DMS153 treated with DMSO at 0.1 percent for 48 hours (cell line): ENCODE measurements at regions not wholly inside any gene's neighbourhood (a gene's known extent, or its start where the extent isn't known, plus 50 kb on each side); places are given as distances from the start of the nearest gene placed in this dataset.
"Not testable (repeated sequence)": the region's sequence is repeated elsewhere in the genome, so short reads cannot be mapped to it uniquely, and the experiment has no call there.

Experiments
- DNase-seq: peaks from one replicate; lab custom pipeline; 2025; ENCODE audit not compliant: unreplicated experiment; lab: John Stamatoyannopoulos, UW

DNA sequence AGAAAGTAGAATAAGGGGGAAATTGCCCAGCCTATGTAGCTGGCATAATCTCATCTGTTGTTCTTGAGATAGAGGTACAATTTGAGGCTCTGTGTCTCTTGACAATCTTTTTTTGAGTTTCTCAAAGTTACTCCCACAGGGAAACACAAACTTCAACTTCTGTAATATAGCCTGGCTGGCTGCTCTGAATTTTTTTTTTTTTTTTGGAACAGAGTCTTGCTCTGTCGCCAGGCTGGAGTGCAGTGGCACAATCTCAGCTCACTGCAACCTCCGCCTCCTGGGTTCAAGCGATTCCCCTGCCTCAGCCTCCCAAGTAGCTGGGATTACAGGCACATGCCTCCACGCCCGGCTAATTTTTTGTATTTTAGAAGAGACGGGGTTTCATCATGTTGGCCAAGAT is 1486.8 kb upstream of the WWC1 start:
- not testable (repeated sequence) for DNase-seq

DNA sequence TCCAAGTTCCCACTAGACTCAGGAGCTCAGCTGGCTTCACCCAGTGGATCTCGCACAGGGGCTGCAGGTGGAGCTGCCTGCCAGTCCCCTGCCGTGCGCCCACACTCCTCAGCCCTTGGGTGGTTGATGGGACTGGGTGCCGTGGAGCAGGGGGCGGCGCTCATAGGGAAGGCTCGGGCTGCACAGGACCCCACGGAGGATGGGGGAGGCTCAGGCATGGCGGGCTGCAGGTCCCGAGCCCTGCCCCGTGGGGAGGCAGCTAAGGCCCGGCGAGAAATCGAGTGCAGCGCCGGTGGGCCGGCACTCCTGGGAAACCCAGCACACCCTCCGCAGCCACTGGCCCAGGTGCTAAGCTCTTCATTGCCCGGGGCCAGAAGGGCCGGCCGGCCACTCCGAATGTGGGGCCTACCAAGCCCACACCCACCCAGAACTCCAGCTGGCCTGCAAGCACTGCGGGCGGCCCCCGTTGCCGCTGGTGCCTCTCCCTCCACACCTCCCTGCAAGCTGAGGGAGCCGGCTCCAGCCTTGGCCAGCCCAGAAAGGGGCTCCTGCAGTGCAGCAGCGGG is 1481.3 kb upstream of the WWC1 start:
- DNase-seq = not testable (repeated sequence)

DNA sequence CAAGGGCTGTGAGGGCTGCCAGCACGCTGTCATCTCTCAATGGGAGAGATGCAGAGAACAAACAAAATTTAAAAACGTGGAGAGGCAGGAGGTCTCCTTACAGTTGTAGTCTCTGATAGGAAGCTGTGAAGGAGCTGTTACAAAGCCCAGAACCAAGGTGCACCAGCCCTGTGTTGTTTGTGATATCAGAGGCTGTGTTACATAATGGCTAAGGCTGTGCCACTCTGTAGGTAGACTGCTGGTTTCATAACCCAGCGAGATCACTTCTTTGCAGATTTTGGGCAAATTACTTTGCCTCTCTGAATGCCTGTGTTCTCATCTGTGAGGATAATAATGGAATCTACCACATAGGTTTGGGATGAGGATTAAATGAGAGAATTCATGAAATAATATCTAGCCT is 1480.7 kb upstream of the WWC1 start:
- DNase-seq = no peak

DNA sequence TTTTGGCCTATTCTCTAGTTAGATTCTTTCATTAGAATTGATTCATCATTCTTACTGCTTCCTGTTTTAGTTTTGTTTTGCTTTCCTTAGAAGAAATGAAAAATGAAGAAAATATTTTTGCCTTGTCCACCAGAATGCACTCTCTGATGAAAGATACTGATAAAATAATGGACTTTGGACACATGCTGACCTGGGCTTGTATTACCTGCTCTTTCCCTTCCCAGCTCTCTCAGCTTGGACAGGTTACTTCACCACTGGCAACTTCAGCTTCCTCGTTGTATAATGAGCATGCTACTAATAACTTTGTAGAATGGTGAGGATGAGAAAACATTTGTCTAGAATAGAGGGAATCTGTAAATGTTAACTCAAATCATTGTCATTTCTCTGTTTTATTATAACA is 1468.1 kb upstream of the WWC1 start:
- DNase-seq = no peak

DNA sequence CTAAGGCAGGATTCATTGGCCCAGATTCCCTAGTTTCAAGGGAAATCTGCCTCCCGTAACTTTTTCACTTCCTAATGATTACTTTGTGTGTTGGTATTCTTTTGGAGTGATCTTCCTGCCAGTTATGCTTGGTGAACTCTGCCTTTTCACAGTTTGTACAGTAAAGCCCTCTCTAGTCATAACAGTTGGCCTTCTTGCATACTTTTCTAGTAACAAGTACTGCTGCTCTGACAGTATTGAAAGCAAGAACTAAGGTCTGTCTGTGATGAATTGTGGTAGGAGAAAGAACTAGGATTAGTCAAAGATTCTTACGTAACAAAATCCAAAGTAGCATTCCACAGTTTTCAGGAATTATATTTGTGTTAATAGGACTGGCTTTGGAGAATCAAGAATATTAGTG is 1457.2 kb upstream of the WWC1 start:
- DNase-seq = no peak

DNA sequence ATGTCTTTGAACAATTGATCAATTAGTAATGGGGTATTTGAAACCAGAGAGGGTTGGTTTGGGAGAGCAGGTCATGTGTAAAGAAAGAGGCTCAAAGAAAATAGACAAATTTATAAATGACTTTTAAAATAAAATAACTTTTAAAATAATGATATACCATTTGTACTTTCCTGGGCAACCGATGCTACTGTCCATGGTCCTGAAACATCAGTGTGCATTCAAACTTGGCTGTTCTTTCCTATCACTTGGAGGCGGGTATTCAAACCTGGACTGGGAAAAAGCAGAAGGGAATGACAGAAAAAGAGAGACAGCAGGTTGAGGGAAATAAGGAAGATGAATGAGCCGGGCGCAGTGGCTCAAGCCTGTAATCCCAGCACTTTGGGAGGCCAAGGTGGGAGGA is 1446.4 kb upstream of the WWC1 start:
- DNase-seq = no peak

DNA sequence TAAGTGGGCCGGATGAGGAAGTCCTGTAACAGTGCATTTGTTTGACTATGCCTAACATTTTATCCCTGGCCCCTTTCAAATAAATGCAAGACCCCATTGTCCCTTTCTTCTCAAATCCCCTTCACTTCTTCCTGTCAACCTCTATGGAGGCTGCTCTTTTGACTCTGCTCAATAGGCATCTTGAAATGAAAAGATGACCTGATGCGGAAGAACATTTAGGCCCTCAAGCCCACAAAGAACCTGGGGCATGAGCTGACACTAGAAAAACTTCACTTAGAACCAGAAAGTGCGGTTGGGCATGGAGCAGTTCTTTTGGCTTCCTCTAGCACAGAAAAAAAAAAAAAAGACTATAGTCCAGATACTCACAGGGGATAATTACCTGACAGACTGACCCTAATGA is 1434.7 kb upstream of the WWC1 start:
- no peak for DNase-seq

DNA sequence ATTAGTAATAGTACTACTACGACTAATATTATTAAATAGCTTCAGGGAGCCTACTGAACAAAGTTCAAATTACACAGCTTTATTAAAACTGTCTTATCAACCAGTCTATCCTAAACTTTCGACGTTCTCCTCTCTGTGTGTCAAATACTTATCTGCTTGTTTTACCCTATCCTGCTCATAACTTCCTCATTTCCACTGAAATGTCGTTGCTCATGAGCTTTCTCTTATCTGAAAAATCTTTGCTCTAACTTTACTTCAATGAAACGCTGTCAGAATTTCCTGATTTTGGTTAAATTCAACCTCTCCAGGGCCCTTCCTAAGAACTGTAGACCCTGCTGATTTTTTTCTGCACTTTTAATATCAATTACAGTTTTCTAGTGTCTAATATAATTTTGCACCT is 1431.0 kb upstream of the WWC1 start:
- DNase-seq = no peak

DNA sequence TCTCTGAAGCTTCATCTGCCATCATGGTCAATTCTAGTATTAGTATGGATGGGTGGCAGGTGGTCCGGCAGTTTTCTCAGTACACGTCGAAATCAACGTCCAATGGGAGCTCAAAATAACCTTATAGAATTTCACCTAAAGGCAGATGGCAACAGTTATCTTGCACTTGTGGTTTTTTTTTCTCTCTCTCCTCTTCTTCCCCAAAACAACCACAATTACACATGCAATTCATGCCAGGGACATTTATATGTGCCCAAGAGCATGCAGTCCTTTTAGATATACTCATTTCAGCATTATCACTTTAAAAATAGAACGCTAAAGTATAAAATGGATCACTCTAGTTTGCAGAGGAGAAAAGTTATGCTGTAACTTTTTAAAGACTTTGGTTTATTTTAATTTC is 1428.9 kb upstream of the WWC1 start:
- no peak for DNase-seq

DNA sequence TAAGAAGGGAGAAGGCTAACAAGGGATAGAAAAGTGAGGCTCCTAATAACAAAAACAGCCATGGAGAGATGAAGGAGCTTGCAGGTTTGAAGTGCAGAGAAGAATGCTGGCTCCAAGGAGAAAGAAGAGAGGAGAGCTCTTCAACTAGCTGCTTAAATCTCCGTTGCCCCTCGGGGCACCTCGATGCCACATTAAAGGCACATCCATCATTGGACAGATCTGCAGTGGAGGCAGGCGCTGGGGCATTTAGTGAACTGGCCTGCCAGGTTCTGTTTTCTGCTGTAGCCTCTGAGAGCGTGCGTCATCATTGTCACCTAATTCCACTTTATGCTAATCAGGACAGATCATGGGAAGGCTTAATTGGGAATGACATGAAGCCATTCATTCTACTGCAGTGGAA is 1426.2 kb upstream of the WWC1 start:
- no peak for DNase-seq

DNA sequence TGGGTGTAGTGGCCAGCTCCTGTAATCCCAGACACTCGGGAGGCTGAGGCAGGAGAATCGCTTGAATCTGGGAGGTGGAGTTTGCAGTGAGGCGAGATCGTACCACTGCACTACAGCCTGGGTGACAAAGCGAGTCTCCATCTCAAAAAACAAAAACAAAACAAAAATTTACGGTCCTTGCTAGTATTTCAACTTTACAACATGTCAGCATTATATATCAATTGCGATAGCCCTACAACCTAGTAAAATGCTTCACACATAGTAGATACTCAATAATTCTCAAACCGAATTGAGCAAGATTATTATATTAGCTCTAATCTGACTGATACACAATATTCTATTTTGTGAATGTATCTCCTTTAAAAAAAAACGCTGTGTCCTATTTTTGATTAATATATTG is 1411.0 kb upstream of the WWC1 start:
- DNase-seq = no peak

DNA sequence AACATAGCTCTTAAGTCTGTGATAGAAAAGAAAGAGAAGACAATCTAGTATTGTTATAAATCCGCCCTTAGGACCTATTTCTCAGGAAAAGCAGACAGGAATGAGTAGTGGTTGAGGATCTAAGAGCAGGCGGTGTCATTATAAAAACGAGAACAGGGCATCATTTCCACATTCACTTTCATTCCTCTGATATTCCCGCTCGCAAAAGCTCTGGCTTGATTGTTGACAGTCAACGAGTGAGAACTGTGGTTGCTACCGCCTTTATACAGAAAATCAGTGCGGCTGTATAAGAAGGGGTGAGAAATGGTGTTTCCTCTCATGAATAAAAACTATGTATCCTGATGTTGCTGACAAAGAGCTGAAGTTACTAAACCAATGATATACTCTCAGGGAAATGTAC is 1409.6 kb upstream of the WWC1 start:
- DNase-seq = no peak

DNA sequence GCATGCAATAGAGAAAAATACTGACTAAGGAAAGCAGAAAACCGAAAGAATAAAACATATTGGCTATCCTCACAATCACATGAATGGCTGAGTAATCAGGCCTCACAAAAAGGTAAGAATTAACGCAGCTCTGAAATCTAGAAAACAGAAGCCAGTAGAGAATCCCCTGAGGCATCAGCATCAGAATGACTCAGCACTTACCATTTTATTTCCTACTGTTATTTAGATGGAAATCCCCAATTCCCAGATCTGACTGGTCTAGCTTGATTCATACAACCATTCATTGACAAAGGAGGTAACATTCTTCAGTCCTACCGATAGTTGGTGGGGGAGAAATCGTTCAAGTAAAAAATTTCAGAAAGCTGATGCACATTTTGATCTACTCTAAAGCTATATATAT is 1408.4 kb upstream of the WWC1 start:
- DNase-seq = no peak

DNA sequence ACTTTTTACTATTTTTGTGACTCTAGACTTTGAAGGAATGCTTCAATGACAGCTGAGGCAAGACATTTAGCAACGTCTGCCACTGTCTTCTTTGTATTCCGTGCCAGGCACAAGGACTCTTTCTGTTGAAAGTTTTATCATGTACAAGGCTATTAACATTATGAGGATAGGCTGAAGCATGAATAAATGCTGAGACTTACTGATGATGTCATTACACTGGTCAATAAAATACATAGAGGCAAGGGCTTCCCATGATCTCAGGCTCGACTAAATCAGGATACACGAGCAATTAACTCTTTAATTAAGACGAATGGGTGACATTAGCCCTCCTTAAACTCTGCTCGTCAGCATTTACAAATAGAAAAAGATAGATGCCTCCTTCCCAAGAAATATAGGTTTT is 1393.3 kb upstream of the WWC1 start:
- no peak for DNase-seq

DNA sequence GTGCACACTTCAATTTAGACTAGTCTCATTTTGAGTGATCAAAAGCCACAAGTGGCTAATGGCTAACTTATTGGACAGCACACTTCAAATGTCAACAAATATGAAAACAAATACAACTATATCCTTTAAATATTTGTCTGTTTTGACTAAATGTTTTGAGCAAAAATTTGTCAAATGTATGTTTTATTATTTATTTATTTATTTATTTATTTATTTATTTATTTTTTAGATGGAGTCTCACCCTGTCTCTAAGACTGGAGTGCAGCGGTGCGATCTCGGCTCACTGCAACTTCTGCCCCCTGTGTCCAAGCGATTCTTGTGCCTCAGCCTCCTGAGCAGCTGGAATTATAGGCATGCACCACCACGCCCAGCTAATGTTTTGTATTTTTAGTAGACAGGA is 1392.1 kb upstream of the WWC1 start:
- no peak for DNase-seq

DNA sequence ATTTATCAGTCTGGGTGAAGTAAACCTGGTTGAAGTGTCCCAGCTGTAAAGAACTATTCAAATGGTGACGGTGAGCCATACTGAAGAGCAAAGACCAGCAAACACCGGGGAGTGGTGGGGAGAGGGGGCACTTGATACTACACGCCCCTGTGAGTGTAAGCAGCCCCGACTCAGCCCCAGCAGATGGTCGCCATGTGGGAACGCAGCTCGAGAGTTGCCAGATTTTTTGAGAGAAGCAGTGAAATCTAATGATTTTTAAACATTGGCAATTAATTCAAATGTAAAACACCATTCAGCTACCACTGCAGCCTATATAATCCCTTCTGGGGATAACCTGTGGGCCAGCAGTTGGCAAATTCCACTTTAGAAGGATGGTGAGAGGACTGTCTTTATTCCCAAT is 1386.9 kb upstream of the WWC1 start:
- DNase-seq = no peak

DNA sequence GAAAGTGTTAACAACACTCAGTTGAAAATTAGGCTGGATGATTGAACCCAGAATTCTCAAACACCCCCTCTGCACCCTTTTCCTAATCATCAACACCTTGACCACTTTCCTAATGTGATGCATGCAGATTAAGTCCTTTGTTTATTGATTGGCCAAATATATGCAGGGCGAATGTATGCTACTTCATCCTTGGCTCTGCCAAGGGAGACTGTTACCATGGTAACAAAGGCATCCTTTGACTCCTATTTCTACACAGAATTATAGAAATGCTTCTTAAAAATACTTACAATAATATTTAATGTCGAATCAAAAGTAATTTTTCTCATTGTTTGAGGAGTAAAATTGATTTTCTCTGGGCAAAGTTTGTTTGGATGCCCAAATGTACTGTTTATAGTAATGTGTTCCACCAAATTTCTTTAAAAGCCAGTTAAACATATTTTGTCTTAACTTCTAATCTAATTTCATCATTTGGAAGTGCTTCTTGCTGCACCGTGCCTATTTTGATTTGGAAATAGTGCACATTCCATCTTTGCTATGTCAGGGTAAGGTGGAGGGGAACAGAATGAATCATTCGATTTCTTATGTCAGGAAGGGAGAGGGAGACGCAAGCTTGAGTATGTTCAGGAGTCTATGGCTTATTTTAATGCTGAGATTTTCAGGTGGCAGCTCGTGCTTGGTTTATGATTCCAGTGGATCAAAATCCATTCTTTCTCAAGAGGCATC is 1384.3 kb upstream of the WWC1 start:
- DNase-seq = no peak

DNA sequence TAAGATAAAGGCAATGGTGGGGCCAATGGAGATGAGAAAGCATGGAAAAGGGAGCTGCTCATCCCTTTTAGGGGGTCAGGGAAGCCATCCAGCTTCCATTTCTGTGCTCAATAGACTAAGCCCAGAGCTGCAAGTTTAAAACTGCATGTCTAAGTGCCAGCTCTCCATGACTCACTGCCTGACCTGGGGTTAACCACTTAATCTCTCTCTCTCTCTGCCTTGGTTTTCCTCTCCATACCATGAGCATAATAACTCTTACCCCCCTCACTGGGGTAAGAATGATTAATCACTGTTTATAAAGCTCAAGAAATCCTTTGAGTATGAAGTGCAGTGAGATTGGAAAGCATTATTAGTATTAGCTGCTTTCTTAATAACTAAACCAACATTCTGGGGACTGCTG is 1382.4 kb upstream of the WWC1 start:
- no peak for DNase-seq

DNA sequence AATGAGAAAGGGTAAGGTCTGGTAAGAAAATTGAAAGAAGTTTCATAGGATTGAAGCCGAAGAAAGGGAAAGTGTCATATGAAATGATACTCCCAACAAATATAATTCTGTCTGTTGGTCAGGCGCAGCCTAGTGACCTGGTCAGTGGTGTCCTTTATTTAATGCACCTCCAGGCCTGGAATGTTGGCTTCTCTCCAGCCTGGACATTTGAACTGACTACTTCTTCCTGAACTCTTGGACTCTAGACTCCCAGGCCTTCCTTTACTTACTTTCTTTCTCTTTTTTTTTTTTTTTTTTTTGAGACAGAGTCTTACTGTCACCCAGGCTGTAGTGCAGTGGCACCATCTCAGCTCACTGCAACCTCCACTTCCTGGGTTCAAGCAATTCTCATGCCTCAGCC is 1381.5 kb upstream of the WWC1 start:
- no peak for DNase-seq

DNA sequence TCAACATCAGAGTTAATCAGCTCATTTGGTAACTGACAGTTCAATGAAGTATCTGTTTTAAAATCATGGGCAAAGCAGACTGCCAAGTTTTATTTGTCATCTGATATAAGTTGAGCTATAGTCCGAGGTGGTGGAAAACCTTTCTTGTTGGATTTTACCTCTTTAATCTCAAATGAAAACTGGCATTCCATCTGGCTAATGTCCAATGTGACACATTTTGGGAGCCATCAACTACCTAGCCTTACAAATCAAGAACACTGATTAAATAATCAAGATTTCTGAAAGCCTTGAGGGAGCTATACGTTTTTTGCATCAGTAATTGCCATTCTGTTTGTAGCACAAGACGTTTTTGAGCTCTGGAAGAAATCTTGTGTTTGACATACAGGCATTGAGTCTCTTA is 1380.5 kb upstream of the WWC1 start:
- DNase-seq = no peak

DNA sequence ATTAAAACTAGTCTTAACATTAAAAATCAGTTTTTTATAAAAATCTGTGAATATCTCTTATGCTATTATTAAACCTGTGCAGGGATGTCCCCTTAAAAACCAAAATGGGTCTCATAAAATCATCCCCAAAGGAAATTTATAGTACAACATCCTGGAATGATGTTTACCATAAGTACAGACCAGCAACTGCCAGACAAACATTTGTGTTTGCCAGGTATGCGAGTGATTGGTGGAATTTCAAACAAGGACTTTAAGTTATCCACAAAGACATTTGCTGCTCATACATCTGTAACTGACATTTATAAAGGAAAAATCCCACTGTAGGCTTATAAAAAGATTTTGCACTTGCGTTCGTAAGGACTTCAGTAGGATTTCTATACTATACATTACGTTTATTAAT is 1375.4 kb upstream of the WWC1 start:
- DNase-seq = no peak

DNA sequence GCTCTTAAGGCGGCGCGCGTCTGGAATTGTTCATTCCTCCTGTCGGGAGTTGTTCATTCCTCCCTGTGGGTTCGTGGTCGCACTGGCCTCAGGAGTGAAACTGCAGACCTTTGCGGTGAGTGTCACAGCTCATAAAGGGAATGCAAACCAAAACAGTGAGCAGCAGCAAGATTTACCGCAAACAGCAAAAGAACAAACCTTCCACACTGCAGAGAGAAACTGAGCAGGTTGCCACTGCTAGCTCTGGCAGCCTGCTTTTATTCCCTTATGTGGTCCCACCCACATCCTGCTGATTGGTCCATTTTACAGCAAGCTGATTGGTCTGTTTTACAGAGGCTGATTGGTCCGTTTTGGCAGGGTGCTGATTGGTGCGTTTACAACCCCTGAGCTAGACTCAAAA is 1365.3 kb upstream of the WWC1 start:
- no peak for DNase-seq

DNA sequence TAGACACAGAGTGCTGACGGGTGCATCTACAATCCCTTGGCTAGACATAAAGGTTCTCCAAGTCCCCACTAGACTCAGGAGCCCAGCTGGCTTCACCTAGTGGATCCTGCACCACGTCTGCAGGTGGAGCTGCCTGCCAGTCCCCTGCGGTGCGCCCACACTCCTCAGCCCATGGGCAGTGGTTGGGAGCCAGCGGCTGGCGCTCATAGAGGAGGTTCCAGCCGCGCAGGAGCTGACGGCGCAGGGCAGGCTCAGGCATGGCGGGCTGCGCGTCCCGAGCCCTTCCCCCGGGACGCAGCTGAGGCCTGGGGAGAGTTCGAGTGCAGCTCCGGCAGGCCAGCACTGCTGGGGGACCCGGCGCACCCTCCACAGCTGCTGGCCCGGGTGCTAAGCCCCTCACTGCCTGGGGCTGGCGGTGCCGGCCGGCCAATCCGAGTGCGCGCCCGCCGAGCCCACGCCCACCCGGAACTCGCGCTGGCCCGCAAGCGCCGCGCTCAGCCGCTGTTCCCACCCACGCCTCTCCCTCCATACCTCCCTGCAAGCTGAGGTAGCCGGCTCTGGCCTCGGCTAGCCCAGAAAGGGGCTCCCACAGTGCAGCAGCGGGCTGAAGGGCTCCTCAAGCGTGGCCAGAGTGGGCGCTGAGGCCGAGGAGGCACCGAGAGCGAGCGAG is 1364.5 kb upstream of the WWC1 start:
- not testable (repeated sequence) for DNase-seq
